Cardiac septum (tissue), 1 donor: ENCODE measurements at regions not wholly inside any gene's neighbourhood (a gene's known extent, or its start where the extent isn't known, plus 50 kb on each side); places are given as distances from the start of the nearest gene placed in this dataset.

Source experiments
- DNase-seq: peaks from one replicate; pipeline ENCODE4 v3.0.0-alpha.2; 2020; ENCODE audit warnings: low spot score
- intact Hi-C: fragments of 100-400 bp; cut with DNase I; formaldehyde crosslinking; loops from one replicate; pipeline ENCODE4 v1.14.0; 2022
- donor health status: DM: no; HTN: no; CAD: no.

- intact Hi-C loops: no loop called here
- DNase-seq: no peak
Measured at GRCh38 chr12:90080616-90081015, 372.0 kb upstream of the ATP2B1 start.

DNA sequence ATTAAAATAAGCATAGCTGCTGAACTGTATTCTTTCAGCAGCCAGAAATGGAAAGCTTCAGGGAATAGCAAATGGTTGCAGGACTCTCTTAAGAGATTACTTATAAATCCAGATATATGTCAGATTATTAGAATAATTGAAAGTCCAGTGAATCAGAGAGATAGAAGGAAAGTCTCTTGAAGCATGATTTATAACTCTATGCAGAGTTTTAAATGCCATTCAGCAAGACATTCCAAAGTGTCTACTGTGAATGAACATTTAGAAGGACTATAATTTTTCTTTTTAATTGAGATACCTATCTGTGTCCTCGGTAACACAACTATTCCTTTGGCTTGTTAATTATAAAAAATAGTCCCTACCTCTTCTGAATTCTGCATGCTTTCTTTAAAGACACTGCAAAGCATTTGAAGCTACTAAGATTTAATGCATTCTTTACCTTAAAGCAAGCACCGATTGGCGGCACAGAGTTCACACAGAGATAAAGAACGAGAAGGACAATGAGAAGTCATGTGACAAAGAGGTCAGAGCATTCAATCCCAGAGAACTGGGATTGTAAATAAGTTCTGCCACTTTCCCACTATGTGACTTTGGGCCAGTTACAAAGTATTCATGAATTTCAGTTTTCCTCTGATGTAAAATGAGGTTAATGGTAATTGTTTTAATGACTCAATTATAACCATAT is 371.0 kb upstream of the ATP2B1 start:
- DNase-seq: no peak
- intact Hi-C loops: no loop called here

- intact Hi-C loops: no loop called here
- no peak for DNase-seq
Measured at GRCh38 chr12:90078344-90078743, 369.7 kb upstream of the ATP2B1 start.

DNA sequence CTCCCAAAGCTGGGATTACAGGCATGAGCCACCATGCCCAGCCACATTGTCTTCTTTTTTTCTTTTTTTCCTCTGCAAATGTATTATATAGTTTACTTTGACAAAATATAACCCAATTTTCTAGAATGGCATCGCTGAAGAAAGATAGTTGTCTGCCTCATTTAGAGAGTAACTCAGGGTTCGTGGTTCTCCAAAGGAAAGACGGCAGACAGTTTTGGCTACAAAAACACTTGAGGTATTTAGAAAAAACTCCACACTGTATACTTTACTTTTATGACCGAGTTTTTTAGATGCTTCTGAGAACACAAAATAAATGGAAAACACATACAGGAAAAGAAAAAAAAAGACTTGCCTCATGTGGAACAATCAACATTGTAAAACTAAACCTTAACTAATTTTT is 369.1 kb upstream of the ATP2B1 start:
- intact Hi-C loops: no loop called here
- DNase-seq: no peak

GRCh38 chr12:90076851-90077319 is 368.2 kb upstream of the ATP2B1 start:
- intact Hi-C loops: no loop called here
- no peak for DNase-seq

DNA sequence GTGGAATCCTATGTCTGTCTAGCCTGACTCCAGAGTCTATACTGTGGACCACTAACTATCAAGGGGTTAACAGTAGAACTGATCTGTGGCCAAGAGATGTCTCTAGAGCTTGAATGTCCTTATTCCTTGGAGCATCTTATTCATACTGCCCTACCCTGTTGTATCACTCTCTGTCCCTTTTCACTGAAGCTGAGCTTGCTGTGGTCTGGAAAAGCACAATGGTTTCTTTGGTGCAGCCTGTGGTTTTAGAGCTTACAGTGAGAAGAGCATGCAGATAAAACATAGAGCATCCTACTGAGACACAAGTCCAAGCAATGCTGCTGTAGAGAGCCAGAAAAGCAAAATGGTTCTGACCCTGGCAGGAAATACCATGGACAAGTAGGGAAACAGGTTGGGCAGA is 367.0 kb upstream of the ATP2B1 start:
- intact Hi-C loops: no loop called here
- DNase-seq: no peak

GRCh38 chr12:90074086-90074485 is 365.4 kb upstream of the ATP2B1 start:
- intact Hi-C loops: no loop called here
- DNase-seq: no peak

- intact Hi-C loops: no loop called here
- no peak for DNase-seq
Measured at GRCh38 chr12:90071996-90072395, 363.4 kb upstream of the ATP2B1 start.

DNA sequence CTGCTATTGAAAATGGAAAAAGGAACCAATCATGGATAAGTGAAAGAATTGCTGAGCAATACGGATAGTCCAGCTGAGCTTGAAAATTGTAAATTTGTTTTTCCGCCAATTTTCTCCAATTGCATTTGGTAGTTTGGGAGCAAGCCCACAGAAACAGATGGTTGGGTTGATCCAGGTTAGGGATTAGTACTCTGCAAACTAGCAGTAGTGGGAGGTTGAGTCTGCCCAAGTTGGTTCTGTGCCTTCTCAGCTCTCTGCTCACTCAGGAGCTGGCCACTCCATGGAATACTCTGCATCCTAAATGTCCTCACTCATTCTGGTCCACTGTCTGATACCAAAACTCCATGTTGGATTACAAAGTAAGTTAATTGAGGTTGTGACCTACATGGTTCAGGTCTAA is 361.1 kb upstream of the ATP2B1 start:
- intact Hi-C loops: no loop called here
- no peak for DNase-seq

- intact Hi-C loops: no loop called here
Measured at GRCh38 chr12:90067791-90068190, 359.2 kb upstream of the ATP2B1 start.

DNA sequence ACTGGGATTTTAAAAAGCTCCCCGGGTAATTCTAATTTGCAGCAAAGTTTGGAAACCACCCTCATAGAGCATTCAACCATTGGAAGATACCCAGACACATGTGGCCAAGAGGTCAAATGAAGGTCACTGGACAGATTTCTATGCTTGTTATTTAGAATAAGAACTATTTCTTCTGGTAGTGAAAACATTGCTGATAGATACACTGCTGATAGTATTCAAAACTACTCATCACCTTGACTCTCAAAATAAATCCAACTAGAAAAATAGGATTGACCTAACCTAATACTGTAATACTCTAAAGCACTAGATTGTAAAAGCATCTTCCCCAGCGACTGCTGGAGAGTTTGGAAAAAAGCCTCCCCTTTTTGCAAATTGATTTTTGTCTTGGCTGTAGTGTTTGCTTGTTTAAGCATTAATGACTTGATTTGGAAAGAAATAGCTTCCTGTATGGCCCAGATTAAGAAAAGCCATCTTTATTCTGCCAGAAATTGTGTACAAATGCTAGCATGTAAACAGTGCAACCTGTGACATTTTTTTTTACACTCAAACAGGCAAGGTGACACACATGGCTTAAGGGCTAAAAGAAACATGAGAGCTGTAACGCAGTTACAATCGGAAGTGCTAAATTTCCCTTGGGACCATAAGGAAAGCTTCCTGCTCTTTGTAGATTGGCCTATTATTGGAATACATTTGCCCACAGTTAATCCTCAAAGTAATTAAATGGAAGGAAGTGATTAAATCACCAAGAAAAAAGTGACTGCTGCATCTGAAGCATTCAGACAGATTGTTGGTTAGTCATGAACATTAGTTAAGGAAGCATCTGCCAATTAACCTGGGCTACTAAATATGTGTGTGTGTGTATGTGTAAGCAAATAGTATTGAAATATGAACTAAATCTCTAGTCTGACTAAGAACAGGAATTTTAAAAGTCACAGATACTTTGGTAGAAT is 356.5 kb upstream of the ATP2B1 start:
- intact Hi-C loops: no loop called here
- no peak for DNase-seq

More at GRCh38 chr12:90067791-90068190, 359.2 kb upstream of the ATP2B1 start:
- no peak for DNase-seq

- no peak for DNase-seq
- intact Hi-C loops: no loop called here
Measured at GRCh38 chr12:90062799-90063198, 354.2 kb upstream of the ATP2B1 start.

GRCh38 chr12:90061809-90062208 is 353.2 kb upstream of the ATP2B1 start:
- no peak for DNase-seq
- intact Hi-C loops: no loop called here

DNA sequence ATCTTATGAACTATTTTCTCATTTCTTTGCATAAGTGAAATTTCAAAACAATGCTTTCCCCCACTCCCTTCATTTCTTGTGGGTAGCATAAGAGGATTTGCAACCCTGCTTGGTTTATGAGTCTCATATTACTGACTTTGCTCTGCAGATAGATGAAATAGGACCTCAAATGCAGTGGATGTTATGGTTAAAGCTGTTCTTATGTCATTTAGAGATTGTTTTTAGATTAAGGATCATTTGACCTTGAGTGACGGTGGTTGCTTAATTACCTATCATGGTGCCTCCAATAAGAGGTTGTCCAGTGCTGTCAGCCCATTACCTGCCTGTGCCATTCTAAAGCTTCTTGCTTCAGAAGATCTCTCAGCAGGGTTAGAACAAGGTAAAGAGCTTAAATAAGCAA is 351.4 kb upstream of the ATP2B1 start:
- intact Hi-C loops: no loop called here
- DNase-seq: no peak

DNA sequence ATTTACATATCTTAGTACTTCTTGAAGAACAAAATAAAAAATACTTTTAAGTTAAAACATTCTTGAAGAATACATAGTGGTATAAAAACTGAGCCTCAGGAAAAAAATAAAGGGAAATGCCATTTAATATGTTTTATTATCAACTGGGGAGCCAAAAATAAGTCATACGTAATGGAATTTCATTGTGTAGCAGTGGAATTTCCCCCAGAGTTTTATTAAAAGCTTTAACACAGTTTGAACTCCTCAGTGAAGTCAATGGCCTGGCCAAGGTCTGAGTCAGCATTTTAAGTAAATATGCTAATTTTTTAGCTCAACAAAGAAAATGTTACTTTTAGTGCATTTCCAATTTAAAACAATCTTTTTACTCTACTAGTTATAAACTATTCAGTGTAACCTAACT is 350.1 kb upstream of the ATP2B1 start:
- intact Hi-C loops: no loop called here
- no peak for DNase-seq

- intact Hi-C loops: no loop called here
- DNase-seq: no peak
Measured at GRCh38 chr12:90055071-90055470, 346.4 kb upstream of the ATP2B1 start.

- intact Hi-C loops: no loop called here
- no peak for DNase-seq
Measured at GRCh38 chr12:90048918-90049317, 340.3 kb upstream of the ATP2B1 start.

- DNase-seq: no peak
- intact Hi-C loops: no loop called here
Measured at GRCh38 chr12:90045559-90045958, 336.9 kb upstream of the ATP2B1 start.

- intact Hi-C loops: no loop called here
Measured at GRCh38 chr12:90044069-90044468, 335.4 kb upstream of the ATP2B1 start.

DNA sequence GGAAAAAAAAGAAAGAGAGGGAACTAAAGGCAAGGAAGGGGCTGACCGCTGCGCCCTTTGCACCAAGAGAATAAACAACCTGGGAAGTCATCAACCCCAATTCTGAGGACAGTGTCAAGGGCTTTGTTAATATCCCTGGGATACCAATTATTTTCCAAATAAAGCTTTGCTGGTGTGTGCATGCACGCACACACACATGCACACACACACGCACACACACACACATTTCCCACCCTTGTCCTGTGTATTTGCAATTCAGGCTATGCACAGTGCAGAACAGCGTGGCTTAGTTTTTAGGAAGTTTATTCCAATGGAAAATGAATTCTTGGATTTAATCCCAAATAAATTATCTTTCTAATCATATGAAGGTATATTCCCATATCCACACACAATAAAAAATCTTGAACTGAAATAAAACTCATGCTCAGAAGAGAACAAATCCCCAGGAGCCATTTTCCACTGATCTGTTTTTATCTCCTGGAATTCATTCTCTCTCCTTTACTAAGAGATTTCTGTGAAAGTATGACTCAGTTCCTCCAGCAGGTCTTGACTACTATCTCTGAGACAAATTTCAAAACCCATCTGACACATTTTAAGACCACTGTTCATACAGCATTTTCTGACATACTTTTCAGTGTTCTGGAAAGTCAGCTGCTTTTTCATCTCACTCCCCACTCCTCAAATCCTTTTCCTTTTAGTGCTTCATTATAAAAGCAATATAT is 334.4 kb upstream of the ATP2B1 start:
- intact Hi-C loops: no loop called here

More at GRCh38 chr12:90044069-90044468, 335.4 kb upstream of the ATP2B1 start:
- no peak for DNase-seq

More for the DNA sequence above, 334.4 kb upstream of the ATP2B1 start:
- DNase-seq: no peak
